PC-9 (cell line): ENCODE measurements at regions not wholly inside any gene's neighbourhood (a gene's known extent, or its start where the extent isn't known, plus 50 kb on each side); places are given as distances from the start of the nearest gene placed in this dataset.

Experiments
- BruUV-seq: library from RNA; stranded (reverse); fragments of 400-500 nt; replicated peaks from 2 replicates; lab custom pipeline; 2021; lab: Mats Ljungman, UMichigan
- CTCF ChIA-PET: fragments of 300-600 bp; sonication (Branson Sonifier 250); formaldehyde crosslinking; loops from one replicate; lab custom pipeline; 2022; ENCODE audit warnings: antibody characterized with exemption; lab: Charles Lee
- POLR2A ChIA-PET: fragments of 300-600 bp; sonication (Branson Sonifier 250); formaldehyde crosslinking; loops from one replicate; lab custom pipeline; 2022; ENCODE audit warnings: antibody characterized with exemption; ENCODE audit not compliant: unreplicated experiment; lab: Charles Lee
- DNase-seq, 2 experiments: peaks; one replicate each; pipeline versions ENCODE4 v3.0.0 to v3.0.0-alpha.2; 2015 to 2022; ENCODE audit warnings: mixed read lengths in 1 of 2
- H2AFZ ChIP-seq: fragments of 200-600 bp; sonication (generic); 2 replicates; pipeline ENCODE4 v1.8.1; 2017; ENCODE audit warnings: antibody characterized with exemption
- H3F3A ChIP-seq: fragments of 200-600 bp; sonication (generic); 2 replicates; pipeline ENCODE4 v1.8.1; 2017; ENCODE audit warnings: antibody characterized with exemption, mild to moderate bottlenecking, low read depth; ENCODE audit not compliant: insufficient read depth
- H3K27ac ChIP-seq: fragments of 200-600 bp; sonication (generic); 2 replicates; pipeline ENCODE4 v1.6.1; 2016; ENCODE audit warnings: mixed run types
- H3K27me3 ChIP-seq: fragments of 200-600 bp; sonication (generic); 2 replicates; pipeline ENCODE4 v1.6.1; 2016; ENCODE audit warnings: low read depth, mixed run types; ENCODE audit not compliant: insufficient read depth
- H3K36me3 ChIP-seq: fragments of 200-600 bp; sonication (generic); 2 replicates; pipeline ENCODE4 v1.6.1; 2016; ENCODE audit warnings: low read depth, mixed run types
- H3K4me1 ChIP-seq: fragments of 200-600 bp; sonication (generic); replicated peaks from 2 replicates; pipeline ENCODE4 v1.6.1; 2016; ENCODE audit warnings: mixed run types; ENCODE audit not compliant: insufficient read depth
- H3K4me2 ChIP-seq: fragments of 200-600 bp; sonication (generic); 2 replicates; pipeline ENCODE4 v1.6.1; 2017; ENCODE audit warnings: mixed run types
- H3K4me3 ChIP-seq: fragments of 200-600 bp; sonication (generic); 2 replicates; pipeline ENCODE4 v1.6.1; 2016; ENCODE audit warnings: mixed run types
- H3K79me2 ChIP-seq: fragments of 200-600 bp; sonication (generic); 2 replicates; pipeline ENCODE4 v1.6.1; 2017; ENCODE audit warnings: low read depth, mixed run types
- H3K9me2 ChIP-seq: fragments of 200-600 bp; sonication (generic); 2 replicates; pipeline ENCODE4 v1.8.1; 2017; ENCODE audit warnings: mild to moderate bottlenecking; ENCODE audit not compliant: insufficient read depth
- H3K9me3 ChIP-seq: fragments of 200-600 bp; sonication (generic); 2 replicates; pipeline ENCODE4 v1.8.1; 2016; ENCODE audit warnings: low read depth; ENCODE audit not compliant: insufficient read depth
- H4K20me1 ChIP-seq: fragments of 200-600 bp; sonication (generic); 2 replicates; pipeline ENCODE4 v1.8.1; 2017; ENCODE audit not compliant: insufficient read depth
- CTCF ChIP-seq: fragments of 200-600 bp; sonication (generic); conservative IDR thresholded peaks from 2 replicates; pipeline ENCODE4 v1.6.1; 2017; ENCODE audit warnings: mixed run types, antibody characterized with exemption, mild to moderate bottlenecking, moderate library complexity
- EZH2 ChIP-seq: fragments of 200-600 bp; sonication (generic); IDR thresholded peaks from 2 replicates; pipeline ENCODE4 v1.8.0; 2017; ENCODE audit warnings: antibody characterized with exemption, low read depth
- intact Hi-C: fragments of 100-400 bp; cut with micrococcal nuclease; formaldehyde crosslinking; loops from one replicate; pipeline ENCODE4 v1.10.0; 2022; ENCODE audit not compliant: unreplicated experiment

GRCh38 chrX:100070334-100070849 lies 339.7 kb downstream of the PCDH19 start:
- no peaks in the 10 kb centered on the region for H3K9me3 ChIP-seq
- no peak for DNase-seq
- intact Hi-C loops: no loop called here
- TF ChIP-seq CTCF (no peak), EZH2 (no peak)
- no peaks in the 10 kb centered on the region for H3K27me3 ChIP-seq
- no peaks in the 10 kb centered on the region for H4K20me1 ChIP-seq
- H3K4me2 ChIP-seq: no peak overlapping the region
- H3K27ac ChIP-seq: no peak overlapping the region
- no peaks in the 10 kb centered on the region for H3F3A ChIP-seq
- H3K4me3 ChIP-seq: no peak overlapping the region
- CTCF ChIA-PET: no interaction called here
- H2AFZ ChIP-seq: no peak overlapping the region
- H3K9me2 ChIP-seq: no peaks in the 10 kb centered on the region
- BruUV-seq: no TSS peak
- H3K79me2 ChIP-seq: no peaks in the 10 kb centered on the region
- POLR2A ChIA-PET: no interaction called here
- H3K36me3 ChIP-seq: no peaks in the 10 kb centered on the region
- H3K4me1 ChIP-seq: no peaks in the 10 kb centered on the region

GRCh38 chrX:100048156-100048555 lies 361.9 kb downstream of the PCDH19 start:
- Histone ChIP-seq H3K4me1 (no peaks in the 10 kb centered on the region), H3K79me2 (no peaks in the 10 kb centered on the region), H3K9me2 (no peaks in the 10 kb centered on the region), H3F3A (no peaks in the 10 kb centered on the region), H3K36me3 (no peaks in the 10 kb centered on the region), H3K4me3 (no peak overlapping the region), H3K27me3 (no peaks in the 10 kb centered on the region), H4K20me1 (no peaks in the 10 kb centered on the region), H2AFZ (no peak overlapping the region), H3K27ac (no peak overlapping the region), H3K9me3 (no peaks in the 10 kb centered on the region), H3K4me2 (no peak overlapping the region)
- POLR2A ChIA-PET: no interaction called here
- CTCF ChIA-PET: no interaction called here
- TF ChIP-seq CTCF (no peak), EZH2 (no peak)
- intact Hi-C loops: no loop called here
- no TSS peak for BruUV-seq
- no peak for DNase-seq
